CD8-positive, alpha-beta memory T cell (primary cell): ENCODE measurements at regions not wholly inside any gene's neighbourhood (a gene's known extent, or its start where the extent isn't known, plus 50 kb on each side); places are given as distances from the start of the nearest gene placed in this dataset.

ENCODE experiments used
- CTCF ChIA-PET: fragments of 350-600 bp; sonication (Branson Sonifier 250); formaldehyde crosslinking; loops from one replicate; lab custom pipeline; 2021; ENCODE audit warnings: antibody characterized with exemption; lab: Charles Lee
- POLR2A ChIA-PET: fragments of 350-600 bp; sonication (Branson Sonifier 250); formaldehyde crosslinking; loops from one replicate; lab custom pipeline; 2021; ENCODE audit warnings: antibody characterized with exemption; lab: Charles Lee
- DNase-seq, 5 donors: peaks; one replicate each; pipeline versions ENCODE4 v3.0.0 to v3.0.0-alpha.2; 2020 to 2022; ENCODE audit warnings: mixed read lengths in 1 of 5
- H3K27ac ChIP-seq: one replicate; pipeline ENCODE4 v1.7.0; 2013; ENCODE audit warnings: low read depth, mild to moderate bottlenecking, low read length, moderate library complexity
- H3K27me3 ChIP-seq: 2 replicates; pipeline ENCODE4 v1.7.0; 2013; ENCODE audit warnings: low read length, mild to moderate bottlenecking; ENCODE audit not compliant: insufficient read depth, poor library complexity, severe bottlenecking
- H3K36me3 ChIP-seq: 2 replicates; pipeline ENCODE4 v1.7.0; 2013; ENCODE audit warnings: mild to moderate bottlenecking, low read length, moderate library complexity; ENCODE audit not compliant: insufficient read depth
- H3K4me1 ChIP-seq: 2 replicates; pipeline ENCODE4 v1.7.0; 2013; ENCODE audit warnings: mild to moderate bottlenecking, low read length, moderate library complexity; ENCODE audit not compliant: insufficient read depth
- H3K4me3 ChIP-seq: 2 replicates; pipeline ENCODE4 v1.7.0; 2013; ENCODE audit warnings: mild to moderate bottlenecking, low read length
- H3K9me3 ChIP-seq: 2 replicates; pipeline ENCODE4 v1.7.0; 2013; ENCODE audit warnings: mild to moderate bottlenecking, low read length
- H3K27ac Mint-ChIP-seq, 8 donors: one replicate each; pipeline ENCODE4 v1.8.0; 2020 to 2021; ENCODE audit warnings: mixed read lengths in 8 of 8, mild to moderate bottlenecking in 6 of 8, inconsistent platforms in 3 of 8, moderate library complexity in 3 of 8
- H3K27me3 Mint-ChIP-seq, 2 donors: one replicate each; pipeline ENCODE4 v1.8.0; 2020 to 2021; ENCODE audit warnings: mixed read lengths in 2 of 2, mild to moderate bottlenecking in 1 of 2, moderate library complexity in 1 of 2
- H3K36me3 Mint-ChIP-seq, 3 donors: one replicate each; pipeline ENCODE4 v1.8.0; 2020 to 2021; ENCODE audit warnings: mixed read lengths in 3 of 3, inconsistent platforms in 1 of 3, mild to moderate bottlenecking in 1 of 3
- H3K4me1 Mint-ChIP-seq, 3 donors: one replicate each; pipeline ENCODE4 v1.8.0; 2020 to 2021; ENCODE audit warnings: mixed read lengths in 3 of 3, inconsistent platforms in 1 of 3, mild to moderate bottlenecking in 1 of 3
- H3K4me3 Mint-ChIP-seq, 7 donors: one replicate each; pipeline ENCODE4 v1.8.0; 2020 to 2021; ENCODE audit warnings: mixed read lengths in 7 of 7, mild to moderate bottlenecking in 6 of 7, moderate library complexity in 4 of 7, inconsistent platforms in 2 of 7
- H3K9me3 Mint-ChIP-seq, 5 donors: one replicate each; pipeline ENCODE4 v1.8.0; 2020 to 2022; ENCODE audit warnings: mixed read lengths in 5 of 5, mild to moderate bottlenecking in 3 of 5, moderate library complexity in 2 of 5, inconsistent platforms in 1 of 5

DNA sequence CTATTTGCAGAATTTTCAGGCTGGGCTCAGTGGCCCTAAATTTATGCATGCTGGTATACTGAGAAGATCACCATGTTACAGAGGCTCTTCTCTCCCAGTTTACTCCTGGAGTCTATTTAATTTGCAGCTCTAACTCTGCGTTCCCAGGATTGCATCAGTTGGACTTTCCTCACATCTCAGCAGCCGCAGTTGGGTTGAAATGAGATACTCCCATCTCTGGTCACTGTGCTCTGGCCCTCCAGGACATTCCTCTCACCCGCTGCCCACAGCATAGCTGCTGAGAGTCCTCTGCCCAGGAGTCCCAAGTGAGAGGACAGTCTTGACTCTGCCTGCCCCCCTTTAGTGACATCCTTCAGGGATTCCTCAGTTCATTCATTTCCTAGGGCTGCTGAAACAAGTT is 150.9 kb downstream of the LACC1 start:
- DNase-seq = no peak
- no peaks in the 10 kb centered on the region for H3K9me3 ChIP-seq
- no peaks in the 10 kb centered on the region for H3K4me1 ChIP-seq
- Mint-ChIP-seq H3K4me3 (no peak overlapping the region), H3K4me1 (no peaks in the 10 kb centered on the region), H3K36me3 (no peaks in the 10 kb centered on the region), H3K27ac (no peak overlapping the region), H3K27me3 (peaks cover 2 to 33% of the 10 kb centered on the region in 2 donors), H3K9me3 (peaks cover 0 to 3% (median 0%) of the 10 kb centered on the region in 5 donors)
- no peaks in the 10 kb centered on the region for H3K27me3 ChIP-seq
- no peak overlapping the region for H3K4me3 ChIP-seq
- CTCF ChIA-PET = no interaction called here
- no peak overlapping the region for H3K27ac ChIP-seq
- no peaks in the 10 kb centered on the region for H3K36me3 ChIP-seq
- POLR2A ChIA-PET = no interaction called here

- Histone ChIP-seq H3K27ac (no peak overlapping the region), H3K4me3 (no peak overlapping the region), H3K27me3 (no peaks in the 10 kb centered on the region), H3K4me1 (no peaks in the 10 kb centered on the region), H3K36me3 (no peaks in the 10 kb centered on the region), H3K9me3 (no peaks in the 10 kb centered on the region)
- no peaks in the 10 kb centered on the region for H3K4me1 Mint-ChIP-seq
- no peak overlapping the region for H3K4me3 Mint-ChIP-seq
- H3K27me3 Mint-ChIP-seq = peaks cover 2 to 33% of the 10 kb centered on the region in 2 donors
- DNase-seq = no peak
- H3K36me3 Mint-ChIP-seq = no peaks in the 10 kb centered on the region
- no peak overlapping the region for H3K27ac Mint-ChIP-seq
- ChIA-PET POLR2A (no interaction called here), CTCF (no interaction called here)
- peaks cover 0 to 5% (median 0%) of the 10 kb centered on the region in 5 donors for H3K9me3 Mint-ChIP-seq
These were observed 151.9 kb downstream of the LACC1 start for GRCh38 chr13:44031555-44031954.

DNA sequence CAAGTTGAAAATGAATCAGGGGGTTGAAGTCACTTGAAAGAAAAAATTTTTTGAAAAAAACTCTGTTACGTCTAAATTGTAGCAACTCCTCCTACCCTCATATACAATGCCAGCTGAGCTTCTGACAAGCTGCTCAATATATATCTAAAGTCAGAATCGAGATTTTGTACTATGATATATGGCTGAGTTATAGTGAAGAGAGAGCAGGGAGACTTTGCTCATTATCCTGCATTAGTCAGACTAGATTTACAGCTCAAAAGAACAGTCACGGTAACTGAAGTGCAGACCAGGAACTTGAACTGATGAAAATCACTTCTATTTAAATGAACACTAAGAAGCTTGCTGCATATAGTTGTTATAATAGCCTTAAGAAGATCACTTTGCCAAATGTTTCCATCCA is 153.1 kb downstream of the LACC1 start:
- no peak overlapping the region for H3K4me3 Mint-ChIP-seq
- DNase-seq = no peak
- H3K27me3 ChIP-seq = no peaks in the 10 kb centered on the region
- peaks cover 2 to 30% of the 10 kb centered on the region in 2 donors for H3K27me3 Mint-ChIP-seq
- no peaks in the 10 kb centered on the region for H3K4me1 Mint-ChIP-seq
- H3K4me1 ChIP-seq = no peaks in the 10 kb centered on the region
- H3K36me3 ChIP-seq = no peaks in the 10 kb centered on the region
- no peaks in the 10 kb centered on the region for H3K9me3 ChIP-seq
- peaks cover 0 to 5% (median 0%) of the 10 kb centered on the region in 5 donors for H3K9me3 Mint-ChIP-seq
- POLR2A ChIA-PET = no interaction called here
- H3K36me3 Mint-ChIP-seq = no peaks in the 10 kb centered on the region
- H3K27ac Mint-ChIP-seq = no peak overlapping the region
- H3K4me3 ChIP-seq = no peak overlapping the region
- CTCF ChIA-PET = no interaction called here
- no peak overlapping the region for H3K27ac ChIP-seq

DNA sequence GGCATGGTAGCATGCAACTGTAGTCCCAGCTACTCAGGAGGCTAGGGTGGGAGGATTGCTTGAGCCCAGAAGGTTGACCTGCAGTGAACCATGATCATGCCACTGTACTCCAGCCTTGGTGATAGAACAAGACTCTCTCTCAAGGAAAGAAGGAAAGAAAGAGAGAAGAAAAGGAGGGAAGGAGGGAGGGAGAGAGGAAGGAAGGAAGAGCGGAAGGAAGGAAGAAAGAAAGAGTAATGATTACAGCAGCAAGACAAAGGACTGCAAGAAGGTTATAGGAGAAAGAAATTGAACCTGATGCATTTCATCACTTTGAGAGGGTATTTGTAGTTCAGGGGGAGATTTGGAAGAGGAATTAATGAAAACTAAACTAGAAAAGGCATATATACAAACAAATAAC is 155.7 kb downstream of the LACC1 start:
- Mint-ChIP-seq H3K36me3 (no peaks in the 10 kb centered on the region), H3K4me3 (no peak overlapping the region), H3K4me1 (no peaks in the 10 kb centered on the region), H3K9me3 (peaks cover 0 to 5% (median 0%) of the 10 kb centered on the region in 5 donors), H3K27ac (no peak overlapping the region), H3K27me3 (peaks cover 2 to 24% of the 10 kb centered on the region in 2 donors)
- DNase-seq = no peak
- Histone ChIP-seq H3K4me1 (no peaks in the 10 kb centered on the region), H3K4me3 (no peak overlapping the region), H3K27ac (no peak overlapping the region), H3K9me3 (no peaks in the 10 kb centered on the region), H3K36me3 (no peaks in the 10 kb centered on the region), H3K27me3 (no peaks in the 10 kb centered on the region)
- POLR2A ChIA-PET = no interaction called here
- CTCF ChIA-PET = no interaction called here

GRCh38 chr13:44040070-44040817 is 160.5 kb downstream of the LACC1 start:
- Mint-ChIP-seq H3K4me1 (no peaks in the 10 kb centered on the region), H3K36me3 (no peaks in the 10 kb centered on the region), H3K4me3 (no peak overlapping the region), H3K9me3 (peaks cover 0 to 5% (median 0%) of the 10 kb centered on the region in 5 donors), H3K27ac (no peak overlapping the region), H3K27me3 (peaks cover 0 to 23% of the 10 kb centered on the region in 2 donors)
- DNase-seq = no peak
- Histone ChIP-seq H3K27me3 (no peaks in the 10 kb centered on the region), H3K4me1 (no peaks in the 10 kb centered on the region), H3K4me3 (no peak overlapping the region), H3K27ac (no peak overlapping the region), H3K36me3 (no peaks in the 10 kb centered on the region), H3K9me3 (no peaks in the 10 kb centered on the region)
- ChIA-PET POLR2A (no interaction called here), CTCF (no interaction called here)

- Histone ChIP-seq H3K4me3 (no peak overlapping the region), H3K27me3 (no peaks in the 10 kb centered on the region), H3K27ac (no peak overlapping the region), H3K9me3 (no peaks in the 10 kb centered on the region), H3K36me3 (no peaks in the 10 kb centered on the region), H3K4me1 (no peaks in the 10 kb centered on the region)
- H3K36me3 Mint-ChIP-seq = no peaks in the 10 kb centered on the region
- H3K9me3 Mint-ChIP-seq = peaks cover 0 to 3% (median 0%) of the 10 kb centered on the region in 5 donors
- ChIA-PET POLR2A (no interaction called here), CTCF (interaction anchor here (0.6 kb wide), 1 partner anchor 234 kb away, joined by 4 read pairs; no protein-coding TSS in a partner anchor)
- peaks cover 0 to 18% of the 10 kb centered on the region in 2 donors for H3K27me3 Mint-ChIP-seq
- no peak overlapping the region for H3K4me3 Mint-ChIP-seq
- H3K4me1 Mint-ChIP-seq = no peaks in the 10 kb centered on the region
- no peak for DNase-seq
- no peak overlapping the region for H3K27ac Mint-ChIP-seq
These were observed 161.1 kb downstream of the LACC1 start for GRCh38 chr13:44040818-44041100.

DNA sequence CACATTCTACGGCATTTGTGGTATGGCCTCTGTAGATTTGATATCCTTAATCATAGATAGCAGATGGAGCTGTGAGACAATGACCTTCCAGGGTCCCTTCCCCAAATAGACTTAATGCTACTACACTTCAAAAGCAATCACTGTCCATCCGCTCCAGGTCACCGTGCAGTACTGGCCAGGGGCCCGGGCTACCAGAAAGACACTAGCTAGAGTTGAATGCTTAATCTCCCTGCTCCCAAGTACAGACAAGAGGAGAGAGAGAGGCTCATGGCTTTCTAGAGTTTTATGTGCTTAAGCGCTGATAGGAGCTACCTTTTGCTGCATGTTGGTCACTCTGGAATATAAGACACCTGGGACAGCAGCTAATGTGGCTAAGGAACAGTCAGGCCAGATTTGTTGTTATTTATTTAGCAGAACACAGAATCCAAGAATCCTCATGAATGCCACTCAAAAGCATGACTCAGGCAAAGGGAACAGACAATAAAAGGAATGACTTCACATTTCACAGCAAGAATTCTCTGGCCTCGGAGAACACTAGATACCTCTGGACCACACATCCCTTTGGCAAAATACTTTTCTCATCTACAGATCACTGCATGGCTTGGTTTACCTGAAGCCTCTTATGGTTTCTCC is 165.0 kb downstream of the LACC1 start:
- Histone ChIP-seq H3K4me1 (no peaks in the 10 kb centered on the region), H3K27ac (no peak overlapping the region), H3K36me3 (no peaks in the 10 kb centered on the region), H3K27me3 (no peaks in the 10 kb centered on the region), H3K9me3 (no peaks in the 10 kb centered on the region), H3K4me3 (no peak overlapping the region)
- no peak overlapping the region for H3K27ac Mint-ChIP-seq
- no peak for DNase-seq
- H3K27me3 Mint-ChIP-seq = peaks cover 8 to 44% of the 10 kb centered on the region in 2 donors
- no peaks in the 10 kb centered on the region for H3K36me3 Mint-ChIP-seq
- H3K4me3 Mint-ChIP-seq = no peak overlapping the region
- CTCF ChIA-PET = no interaction called here
- POLR2A ChIA-PET = no interaction called here
- H3K9me3 Mint-ChIP-seq = no peaks in the 10 kb centered on the region
- H3K4me1 Mint-ChIP-seq = no peaks in the 10 kb centered on the region

DNA sequence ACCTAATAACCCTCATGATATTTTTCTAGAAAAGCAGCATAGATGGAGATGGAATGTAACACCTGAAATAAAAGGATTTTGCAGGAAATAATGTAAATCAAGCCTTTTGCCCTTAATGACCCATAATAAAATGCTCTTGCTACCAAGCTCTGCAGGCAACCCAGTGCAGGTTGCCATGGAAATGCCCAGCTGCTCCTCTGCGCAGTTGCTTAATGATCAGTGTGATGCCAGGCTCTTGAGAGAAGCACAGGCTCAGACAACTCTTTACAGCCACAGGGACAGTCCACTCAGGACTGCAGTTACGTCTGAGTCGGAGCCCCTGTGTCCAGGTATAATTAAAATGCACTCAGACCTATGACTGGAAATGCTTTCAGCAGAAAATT is 165.5 kb downstream of the LACC1 start:
- H3K36me3 ChIP-seq = no peaks in the 10 kb centered on the region
- no peak overlapping the region for H3K27ac Mint-ChIP-seq
- H3K36me3 Mint-ChIP-seq = no peaks in the 10 kb centered on the region
- no peaks in the 10 kb centered on the region for H3K9me3 ChIP-seq
- no peaks in the 10 kb centered on the region for H3K4me1 ChIP-seq
- H3K27me3 Mint-ChIP-seq = peaks cover 8 to 46% of the 10 kb centered on the region in 2 donors
- H3K4me3 ChIP-seq = no peak overlapping the region
- H3K4me1 Mint-ChIP-seq = no peaks in the 10 kb centered on the region
- CTCF ChIA-PET = no interaction called here
- POLR2A ChIA-PET = no interaction called here
- no peak overlapping the region for H3K27ac ChIP-seq
- H3K27me3 ChIP-seq = no peaks in the 10 kb centered on the region
- no peak overlapping the region for H3K4me3 Mint-ChIP-seq
- DNase-seq = no peak
- H3K9me3 Mint-ChIP-seq = no peaks in the 10 kb centered on the region
